Transverse colon (tissue), 4 donors: ENCODE measurements at regions not wholly inside any gene's neighbourhood (a gene's known extent, or its start where the extent isn't known, plus 50 kb on each side); places are given as distances from the start of the nearest gene placed in this dataset.

Source experiments
- DNase-seq: peaks from one replicate; pipeline ENCODE4 v3.0.0-alpha.2; 2019
- H3K27ac ChIP-seq, 4 donors: fragments of 200-600 bp; sonication (generic); 2 replicates each; pipeline ENCODE4 v1.5.1; 2016 to 2018; ENCODE audit warnings: inconsistent platforms in 4 of 4
- H3K27me3 ChIP-seq: fragments of 200-600 bp; sonication (generic); 2 replicates; pipeline ENCODE4 v1.5.1; 2017; ENCODE audit warnings: inconsistent platforms
- H3K36me3 ChIP-seq, 4 donors: fragments of 200-600 bp; sonication (generic); 2 replicates each; pipeline ENCODE4 v1.5.1; 2017 to 2019; ENCODE audit warnings: inconsistent platforms in 4 of 4
- H3K4me1 ChIP-seq, 4 donors: fragments of 200-600 bp; sonication (generic); 2 replicates each; pipeline ENCODE4 v1.5.1; 2017 to 2020; ENCODE audit warnings: inconsistent platforms in 4 of 4
- H3K4me3 ChIP-seq, 4 donors: fragments of 200-600 bp; sonication (generic); 1 replicate in 1 of 4; 2 replicates in 3 of 4; pipeline versions ENCODE4 v1.5.1 to v1.6.1; 2017 to 2019; ENCODE audit warnings: inconsistent platforms in 4 of 4
- H3K9me3 ChIP-seq, 2 donors: fragments of 200-600 bp; sonication (generic); 2 replicates each; pipeline ENCODE4 v1.5.1; 2017 to 2019; ENCODE audit warnings: inconsistent platforms in 2 of 2
- EP300 ChIP-seq: sonication (generic); formaldehyde crosslinking; IDR thresholded peaks from one replicate; pipeline ENCODE4 v1.6.1; 2017; ENCODE audit warnings: antibody characterized with exemption, low read depth
- POLR2A ChIP-seq: fragments of 450-650 bp; IDR thresholded peaks from one replicate; pipeline ENCODE4 v1.6.1; 2016; ENCODE audit warnings: antibody characterized with exemption, mild to moderate bottlenecking, moderate library complexity
- POLR2AphosphoS5 ChIP-seq, 3 donors: sonication (generic); formaldehyde crosslinking; IDR thresholded peaks; one replicate each; pipeline ENCODE4 v1.6.1; 2016; ENCODE audit warnings: antibody characterized with exemption in 3 of 3
- WGBS, 2 donors: methylation state at CpG; one replicate each; pipeline ENCODE4 v1.1.5; 2018; ENCODE audit warnings: low coverage in 1 of 2; 5-methylcytosine and 5-hydroxymethylcytosine counted together
- in situ Hi-C, 4 donors: fragments of 200-750 bp; cut with MboI; loops; one replicate each; pipeline versions ENCODE4 v1.15.0 to v1.15.1; 2017; ENCODE audit warnings: low sequenced_read_pairs in 3 of 4, low pct_ligation_motif_present in 1 of 4, low pct_unique_long_range_greater_than_20kb in 1 of 4
- intact Hi-C: fragments of 100-400 bp; cut with DNase I; formaldehyde crosslinking; loops from one replicate; pipeline ENCODE4 v1.15.1; 2023; ENCODE audit warnings: low total_unique reads
- TF ChIP-seq, protein P1 (sequence below), 5 experiments: fragments of 200-600 bp in 3 of 5; fragments of 450-650 bp in 2 of 5; sonication (generic) in 3 of 5; IDR thresholded peaks; 1 replicate in 2 of 5; 2 replicates in 3 of 5; pipeline ENCODE4 v1.5.1; 2016 to 2017; ENCODE audit warnings: antibody characterized with exemption in 5 of 5, inconsistent platforms in 3 of 5, mild to moderate bottlenecking in 2 of 5, moderate library complexity in 1 of 5

DNA sequence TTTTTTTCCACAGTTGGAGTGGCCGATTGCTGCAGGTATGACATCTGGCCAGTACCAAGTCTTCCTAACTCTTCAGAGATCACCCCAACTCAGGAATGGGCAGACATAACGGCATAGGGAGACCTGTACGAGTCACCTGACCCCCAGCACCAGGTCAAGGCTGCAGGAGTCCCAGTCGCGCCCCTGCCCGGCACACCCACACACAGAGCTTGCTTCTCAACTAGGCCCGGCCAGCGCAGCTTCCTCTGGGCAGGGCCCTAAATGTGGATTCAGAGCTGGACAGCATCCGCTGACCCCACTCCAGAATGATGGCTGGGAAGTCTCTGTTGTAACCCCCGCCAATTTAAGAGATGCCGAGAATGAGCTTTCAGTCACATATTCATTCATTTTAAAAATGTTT, 58.8 kb upstream of the CLDN14 start:
- 85% methylated on average over 11 of the region's 11 CpGs; no CpG with 5 or more reads in 1 of the 2 donors for WGBS, 2 donors
- in situ Hi-C loops, result no loop called here
- no peaks in the 10 kb centered on the region for H3K36me3 ChIP-seq
- intact Hi-C loops, result no loop called here
- no peak overlapping the region for H3K4me3 ChIP-seq
- no peaks in the 10 kb centered on the region for H3K9me3 ChIP-seq
- no peak for DNase-seq
- peaks cover 52% of the 10 kb centered on the region for H3K27me3 ChIP-seq
- H3K27ac ChIP-seq, result no peak overlapping the region
- TF ChIP-seq POLR2AphosphoS5 (IDR thresholded peaks at IDR 0.05) (no peak), EP300 (no peak), POLR2A (no peak)
- TF ChIP-seq, protein P1, sequence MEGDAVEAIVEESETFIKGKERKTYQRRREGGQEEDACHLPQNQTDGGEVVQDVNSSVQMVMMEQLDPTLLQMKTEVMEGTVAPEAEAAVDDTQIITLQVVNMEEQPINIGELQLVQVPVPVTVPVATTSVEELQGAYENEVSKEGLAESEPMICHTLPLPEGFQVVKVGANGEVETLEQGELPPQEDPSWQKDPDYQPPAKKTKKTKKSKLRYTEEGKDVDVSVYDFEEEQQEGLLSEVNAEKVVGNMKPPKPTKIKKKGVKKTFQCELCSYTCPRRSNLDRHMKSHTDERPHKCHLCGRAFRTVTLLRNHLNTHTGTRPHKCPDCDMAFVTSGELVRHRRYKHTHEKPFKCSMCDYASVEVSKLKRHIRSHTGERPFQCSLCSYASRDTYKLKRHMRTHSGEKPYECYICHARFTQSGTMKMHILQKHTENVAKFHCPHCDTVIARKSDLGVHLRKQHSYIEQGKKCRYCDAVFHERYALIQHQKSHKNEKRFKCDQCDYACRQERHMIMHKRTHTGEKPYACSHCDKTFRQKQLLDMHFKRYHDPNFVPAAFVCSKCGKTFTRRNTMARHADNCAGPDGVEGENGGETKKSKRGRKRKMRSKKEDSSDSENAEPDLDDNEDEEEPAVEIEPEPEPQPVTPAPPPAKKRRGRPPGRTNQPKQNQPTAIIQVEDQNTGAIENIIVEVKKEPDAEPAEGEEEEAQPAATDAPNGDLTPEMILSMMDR (IDR thresholded peaks at IDR 0.05), result no peak
- H3K4me1 ChIP-seq, result no peaks in the 10 kb centered on the region

DNA sequence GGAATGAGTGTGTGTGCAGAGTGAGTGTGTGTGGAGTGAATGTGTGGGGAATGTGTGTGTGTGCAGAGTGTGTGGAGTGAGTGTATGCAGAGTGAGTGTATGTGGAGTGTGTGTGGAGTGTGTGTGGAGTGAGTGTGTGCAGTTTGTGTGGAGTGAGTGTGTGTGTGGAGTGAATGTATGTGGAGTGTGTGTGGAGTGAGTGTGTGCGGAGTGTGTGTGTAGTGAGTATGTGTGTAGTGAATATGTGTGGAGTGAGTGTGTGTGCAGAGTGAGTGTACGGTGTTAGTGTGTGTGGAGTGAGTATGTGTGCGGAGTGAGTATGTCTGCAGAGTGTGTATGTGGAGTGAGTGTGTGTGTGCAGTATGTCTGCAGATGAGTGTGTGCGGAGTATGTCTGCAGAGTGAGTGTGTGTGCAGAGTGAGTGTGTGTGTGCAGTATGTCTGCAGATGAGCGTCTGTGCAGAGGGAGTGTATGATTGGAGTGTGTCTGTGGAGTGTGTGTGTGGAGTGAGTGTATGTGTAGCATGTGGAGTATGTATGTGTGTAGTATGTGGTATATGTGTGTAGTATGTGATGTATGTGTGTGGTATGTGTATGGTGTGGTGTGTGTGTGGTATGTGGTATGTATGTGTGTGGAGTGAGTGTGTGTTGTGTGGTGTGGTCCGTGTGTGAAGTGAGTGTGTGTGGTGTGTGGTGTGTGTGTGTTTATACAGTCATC, 59.7 kb upstream of the CLDN14 start:
- no peaks in the 10 kb centered on the region for H3K4me1 ChIP-seq
- H3K36me3 ChIP-seq, result no peaks in the 10 kb centered on the region
- H3K27me3 ChIP-seq, result peaks cover 59% of the 10 kb centered on the region
- H3K27ac ChIP-seq, result no peak overlapping the region
- no peak for DNase-seq
- no peak for TF ChIP-seq POLR2A
- TF ChIP-seq EP300, result no peak
- TF ChIP-seq, protein P1 (IDR thresholded peaks at IDR 0.05), result no peak
- TF ChIP-seq POLR2AphosphoS5 (IDR thresholded peaks at IDR 0.05), result no peak
- in situ Hi-C loops (no loop called here), intact Hi-C loops (no loop called here)
- no peak overlapping the region for H3K4me3 ChIP-seq
- no peaks in the 10 kb centered on the region for H3K9me3 ChIP-seq
- 68 to 79% methylated on average over 6 of the region's 6 CpGs for WGBS, 2 donors

- Histone ChIP-seq H3K27ac (no peak overlapping the region), H3K9me3 (no peaks in the 10 kb centered on the region), H3K4me3 (no peak overlapping the region), H3K36me3 (no peaks in the 10 kb centered on the region), H3K4me1 (no peaks in the 10 kb centered on the region), H3K27me3 (peaks cover 70% of the 10 kb centered on the region)
- in situ Hi-C loops, result no loop called here
- DNase-seq, result no peak
- intact Hi-C loops, result no loop called here
- TF ChIP-seq, protein P1 (IDR thresholded peaks at IDR 0.05), result no peak
- no peak for TF ChIP-seq POLR2AphosphoS5 (IDR thresholded peaks at IDR 0.05)
Measured at GRCh38 chr21:36540700-36541099, 60.8 kb upstream of the CLDN14 start.

GRCh38 chr21:36541721-36542139, 61.8 kb upstream of the CLDN14 start:
- Histone ChIP-seq H3K4me3 (no peak overlapping the region), H3K9me3 (no peaks in the 10 kb centered on the region), H3K36me3 (no peaks in the 10 kb centered on the region), H3K4me1 (no peaks in the 10 kb centered on the region), H3K27me3 (peaks cover 67% of the 10 kb centered on the region), H3K27ac (no peak overlapping the region)
- in situ Hi-C loops (no loop called here), intact Hi-C loops (no loop called here)
- no peak for DNase-seq
- 71 to 72% methylated on average over 2 to 6 of the region's 6 CpGs for WGBS, 2 donors
- TF ChIP-seq POLR2A (no peak), POLR2AphosphoS5 (IDR thresholded peaks at IDR 0.05) (no peak), EP300 (no peak)
- TF ChIP-seq, protein P1 (IDR thresholded peaks at IDR 0.05), result no peak
